ENCODE measurements at regions not wholly inside any gene's neighbourhood (a gene's known extent, or its start where the extent isn't known, plus 50 kb on each side); places are given as distances from the start of the nearest gene placed in this dataset.

DNA sequence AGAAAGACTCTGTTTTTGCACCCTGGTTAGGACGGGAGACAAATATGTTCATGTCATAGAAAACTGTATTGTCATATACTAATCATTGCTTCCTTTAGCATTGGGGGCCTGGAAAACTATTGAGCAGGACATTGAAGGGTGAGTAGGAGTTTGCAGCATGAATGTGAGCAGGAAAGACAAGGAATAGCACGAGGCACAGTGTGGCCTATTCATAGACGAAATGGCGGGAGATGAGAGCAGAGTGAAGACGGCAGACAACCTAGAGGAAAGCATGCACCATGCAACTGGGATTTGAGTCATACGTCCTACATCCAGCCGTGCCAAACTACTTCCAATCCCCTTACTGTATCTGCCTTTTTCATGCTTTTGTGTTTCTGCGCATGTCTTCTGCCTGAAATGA, 508.1 kb downstream of the NTRK3 start:
- no peak for FAIRE-seq
- Histone ChIP-seq H3K79me2 (ENCODE audit: insufficient read depth, low read length) (no peaks in the 10 kb centered on the region), H3K4me3 (replicated peaks in 1 of 3; ENCODE audit: insufficient read depth in 1 of 3, low read depth in 2 of 3, low read length in 3 of 3) (no peak overlapping the region), H3K4me1 (ENCODE audit: insufficient read depth, low read length) (no peaks in the 10 kb centered on the region), H3K36me3 (replicated peaks in 1 of 2; ENCODE audit: control insufficient read depth in 1 of 2, insufficient read depth in 2 of 2, low read length in 2 of 2) (no peaks in the 10 kb centered on the region), H2AFZ (ENCODE audit: low read length) (no peak overlapping the region), H3K9ac (ENCODE audit: insufficient read depth, low read depth, low read length) (no peak overlapping the region), H3K27ac (ENCODE audit: extremely low read length, insufficient read depth, low read length) (no peak overlapping the region), H3K9me3 (ENCODE audit: low read length) (peaks cover 37% of the 10 kb centered on the region), H3K27me3 (ENCODE audit: control insufficient read depth in 1 of 2, insufficient read depth in 2 of 2, low read length in 2 of 2) (no peaks in the 10 kb centered on the region), H4K20me1 (ENCODE audit: insufficient read depth, low read length) (no peaks in the 10 kb centered on the region), H3K4me2 (ENCODE audit: low read depth, low read length) (no peak overlapping the region)
- no TSS peak for BruUV-seq (replicated peaks)
- WGBS (ENCODE audit: low lambda C conversion rate) = 25% methylated on average over 8 of the region's 8 CpGs
- intact Hi-C loops (cut with micrococcal nuclease; ENCODE audit: unreplicated experiment) (no loop called here), in situ Hi-C loops (cut with HindIII; ENCODE audit: extremely low pct_ligation_motif_present, low pct_unique_long_range_greater_than_20kb) (no loop called here)
- DNase-seq (ENCODE audit: low spot score) = no peak
- no peak for ATAC-seq
- CTCF ChIA-PET (ENCODE audit: low intra/inter-chr PET ratio, low total read pairs) = no interaction called here
- POLR2A ChIA-PET = no interaction called here
- no peak for TF ChIP-seq ZNF883 (CRISPR knock-in tag; IDR thresholded peaks at IDR 0.05; ENCODE audit: not compliant biosample characterization)
- no peak for TF ChIP-seq TARDBP (CRISPR knock-in tag; IDR thresholded peaks at IDR 0.05)
- TF ChIP-seq MYNN (CRISPR knock-in tag; IDR thresholded peaks at IDR 0.05; ENCODE audit: low read depth) = no peak
- no peak for TF ChIP-seq ZNF543 (CRISPR knock-in tag; IDR thresholded peaks at IDR 0.05)
- TF ChIP-seq PTBP1 (IDR thresholded peaks at IDR 0.05; ENCODE audit: low read depth, low read length, poor library complexity, severe bottlenecking) = no peak
- TF ChIP-seq, protein P1, sequence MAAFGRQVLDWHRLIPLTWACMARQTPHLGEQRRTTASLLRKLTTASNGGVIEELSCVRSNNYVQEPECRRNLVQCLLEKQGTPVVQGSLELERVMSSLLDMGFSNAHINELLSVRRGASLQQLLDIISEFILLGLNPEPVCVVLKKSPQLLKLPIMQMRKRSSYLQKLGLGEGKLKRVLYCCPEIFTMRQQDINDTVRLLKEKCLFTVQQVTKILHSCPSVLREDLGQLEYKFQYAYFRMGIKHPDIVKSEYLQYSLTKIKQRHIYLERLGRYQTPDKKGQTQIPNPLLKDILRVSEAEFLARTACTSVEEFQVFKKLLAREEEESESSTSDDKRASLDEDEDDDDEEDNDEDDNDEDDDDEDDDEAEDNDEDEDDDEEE (CRISPR knock-in tag; IDR thresholded peaks at IDR 0.05) = no peak
- TF ChIP-seq, protein P2, sequence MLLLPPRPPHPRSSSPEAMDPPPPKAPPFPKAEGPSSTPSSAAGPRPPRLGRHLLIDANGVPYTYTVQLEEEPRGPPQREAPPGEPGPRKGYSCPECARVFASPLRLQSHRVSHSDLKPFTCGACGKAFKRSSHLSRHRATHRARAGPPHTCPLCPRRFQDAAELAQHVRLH (CRISPR knock-in tag; IDR thresholded peaks at IDR 0.05; ENCODE audit: borderline replicate concordance, low read depth) = no peak
- no peak for TF ChIP-seq ZNF776 (CRISPR knock-in tag; IDR thresholded peaks at IDR 0.05)
- TF ChIP-seq ZNF570 (CRISPR knock-in tag; IDR thresholded peaks at IDR 0.05; ENCODE audit: borderline replicate concordance) = no peak
- TF ChIP-seq NFYC (CRISPR knock-in tag; IDR thresholded peaks at IDR 0.05) = no peak

All from HepG2 (cell line).